Stimulated activated CD8-positive, alpha-beta memory T cell treated with anti-CD3 and anti-CD28 coated beads, Interleukin-12 subunit alpha, Interleukin-12 subunit beta, amount 100 ng/mL, for 24 hours (primary cell): ENCODE measurements at regions not wholly inside any gene's neighbourhood (a gene's known extent, or its start where the extent isn't known, plus 50 kb on each side); places are given as distances from the start of the nearest gene placed in this dataset.

ENCODE experiments used
- DNase-seq: peaks from one replicate; pipeline ENCODE4 v3.0.0-alpha.2; 2020; ENCODE audit errors: extremely low read depth

DNA sequence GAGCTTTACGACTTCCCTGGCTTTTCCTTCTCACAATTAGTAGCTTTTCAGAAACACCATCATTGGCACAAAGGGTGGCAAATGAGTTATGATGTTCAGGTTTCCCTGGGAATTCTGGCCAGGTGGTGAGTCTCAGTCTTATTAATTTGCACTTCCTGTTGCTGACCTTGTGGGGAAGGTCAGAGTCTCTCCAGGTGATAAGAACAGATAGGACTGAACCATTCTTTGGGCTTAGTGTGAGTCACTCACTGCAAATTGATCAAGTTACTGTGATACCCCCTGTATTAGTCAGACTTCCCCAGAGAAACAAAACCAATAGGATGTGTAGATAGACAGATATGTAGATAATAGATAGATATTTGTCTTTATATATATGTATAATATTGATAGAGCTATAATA lies 53.8 kb upstream of the RANBP3L start:
- no peak for DNase-seq

DNA sequence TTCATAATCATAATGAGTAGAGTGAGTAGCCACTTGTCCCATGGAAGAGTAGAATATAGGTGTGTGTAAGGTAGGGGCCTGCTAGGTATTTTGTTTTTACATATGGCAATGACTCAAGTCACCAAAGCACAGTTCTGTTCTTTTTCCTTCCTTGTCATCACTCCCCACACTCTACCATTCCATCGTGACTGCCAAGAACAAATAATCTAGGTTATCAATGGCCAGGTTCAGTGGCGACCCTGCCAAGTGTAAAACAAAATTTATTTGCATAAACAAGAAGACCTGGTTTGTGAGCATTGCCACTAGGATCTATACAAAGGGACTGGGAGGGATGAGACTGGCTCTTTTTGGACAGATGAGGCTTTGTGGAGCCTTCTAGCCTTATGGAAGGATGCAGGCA lies 55.2 kb upstream of the RANBP3L start:
- no peak for DNase-seq

DNA sequence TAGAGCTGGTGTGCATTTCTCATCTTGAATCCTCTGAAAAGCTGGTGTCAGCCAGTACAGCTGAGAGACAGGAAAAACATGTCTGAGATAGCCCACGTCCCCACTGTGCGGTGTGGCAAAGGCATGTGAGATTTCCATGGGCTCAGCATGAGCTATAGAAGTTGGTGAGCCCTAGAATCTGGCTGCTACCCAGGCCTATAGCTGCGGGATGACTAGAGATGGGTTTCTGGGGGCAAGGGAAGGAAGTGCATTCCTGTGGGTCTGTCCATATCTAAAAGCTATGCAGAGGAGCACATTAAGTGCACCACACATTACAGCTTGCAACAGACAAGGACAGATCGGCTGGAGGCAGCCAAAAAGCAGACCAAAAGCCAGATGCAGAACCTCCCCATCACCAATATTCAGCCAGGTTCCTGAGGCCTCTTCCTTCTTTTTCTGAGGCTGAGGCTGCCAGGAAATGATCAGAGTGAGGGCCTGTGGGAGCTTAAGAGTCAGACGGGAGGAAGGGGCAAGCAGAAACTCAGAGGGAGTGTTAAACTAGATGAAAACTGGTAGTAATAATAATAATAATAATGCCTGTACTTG lies 55.8 kb upstream of the RANBP3L start:
- no peak for DNase-seq

DNA sequence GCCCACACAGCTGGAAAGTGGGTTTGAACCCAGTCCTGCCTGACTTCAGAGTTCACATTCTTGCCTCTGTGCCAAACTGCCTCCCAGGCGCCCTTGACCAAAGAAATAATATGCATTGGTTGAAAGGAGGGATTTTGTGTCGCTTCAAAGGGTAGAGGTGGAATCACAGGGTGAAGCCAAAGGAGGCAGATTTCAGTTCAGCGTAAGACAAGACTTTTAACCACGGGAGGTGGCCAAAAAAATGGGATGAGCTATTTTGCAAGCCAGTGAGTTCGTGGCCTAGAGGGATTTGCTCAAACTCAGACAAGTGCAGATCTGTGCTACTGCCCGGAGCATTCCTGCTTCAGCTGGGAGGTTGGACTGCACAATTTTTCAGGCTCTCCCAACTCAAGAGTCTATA lies 57.6 kb upstream of the RANBP3L start:
- DNase-seq, result no peak

DNA sequence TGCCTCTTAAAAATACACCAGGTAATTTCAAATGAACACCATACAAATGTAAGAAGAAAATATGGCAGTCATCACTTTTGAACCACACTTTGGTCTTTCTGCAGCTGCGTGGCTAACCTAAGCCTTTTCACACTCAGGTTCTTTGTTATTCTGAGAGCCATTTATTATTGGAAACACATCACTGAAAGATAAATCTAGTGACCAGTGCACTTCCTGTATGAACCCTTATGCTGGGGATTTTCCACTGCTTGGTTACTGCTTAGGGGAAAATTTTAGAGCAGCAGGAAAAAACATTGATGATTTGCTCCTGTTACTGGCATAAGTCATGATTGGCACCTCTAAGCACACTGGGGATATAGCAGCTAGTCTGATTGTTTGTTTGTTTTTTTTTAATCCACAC lies 58.6 kb upstream of the RANBP3L start:
- no peak for DNase-seq

DNA sequence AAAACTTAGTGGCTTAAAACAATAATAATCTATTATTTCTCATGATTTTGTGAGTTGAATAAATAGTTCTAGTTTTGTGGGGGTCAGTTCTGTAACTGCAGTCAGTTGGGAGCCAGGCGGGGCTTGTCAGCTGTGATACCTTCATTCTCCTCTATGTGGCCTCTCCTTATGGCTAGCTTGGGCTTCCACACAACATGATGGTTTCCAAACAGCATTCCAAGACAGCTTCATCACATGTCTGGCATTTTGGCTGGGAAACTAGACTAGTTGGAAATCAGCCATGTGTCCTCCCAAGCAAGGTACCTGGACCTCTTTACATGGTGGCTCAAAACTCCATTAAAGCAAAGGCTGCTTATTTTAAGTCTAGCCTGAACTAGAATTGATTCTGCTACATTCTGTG lies 61.4 kb upstream of the RANBP3L start:
- no peak for DNase-seq

DNA sequence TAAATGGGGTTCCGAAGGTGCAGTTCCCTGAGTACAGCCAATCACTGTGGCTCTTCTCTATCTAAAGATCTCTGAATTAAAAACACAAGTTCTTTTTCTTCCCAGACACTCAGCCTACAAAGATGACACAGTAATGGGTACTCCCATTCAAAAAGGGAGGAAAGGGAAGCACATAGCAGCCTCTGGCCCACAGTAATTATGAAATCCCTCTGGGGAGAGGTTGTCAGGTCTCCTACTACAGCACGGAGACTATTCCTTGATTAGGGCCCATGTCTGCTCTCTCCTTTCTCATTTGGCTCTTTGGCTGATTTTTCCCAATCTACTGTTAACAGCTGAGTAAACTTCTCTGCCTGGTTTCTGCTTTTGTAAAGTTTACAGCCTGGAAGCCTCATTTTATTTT lies 62.0 kb upstream of the RANBP3L start:
- no peak for DNase-seq

DNA sequence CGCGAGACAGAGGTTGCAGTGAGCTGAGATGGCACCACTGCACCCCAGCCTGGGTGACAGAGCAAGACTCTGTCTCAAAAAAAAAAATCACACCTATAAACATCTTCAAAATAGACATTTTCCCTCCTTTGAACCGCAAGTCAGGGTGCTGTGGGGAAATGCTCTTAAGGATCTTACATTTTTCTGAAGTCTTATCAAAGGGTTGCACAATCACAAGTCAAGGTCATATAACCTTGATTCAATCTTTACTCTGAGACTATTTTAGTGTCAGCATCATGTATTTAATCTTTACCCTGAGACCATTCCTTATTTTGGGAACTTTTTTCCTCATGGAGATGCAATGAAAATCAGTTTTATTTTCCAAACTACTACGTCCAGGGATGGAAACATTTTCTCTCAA lies 62.8 kb upstream of the RANBP3L start:
- no peak for DNase-seq

DNA sequence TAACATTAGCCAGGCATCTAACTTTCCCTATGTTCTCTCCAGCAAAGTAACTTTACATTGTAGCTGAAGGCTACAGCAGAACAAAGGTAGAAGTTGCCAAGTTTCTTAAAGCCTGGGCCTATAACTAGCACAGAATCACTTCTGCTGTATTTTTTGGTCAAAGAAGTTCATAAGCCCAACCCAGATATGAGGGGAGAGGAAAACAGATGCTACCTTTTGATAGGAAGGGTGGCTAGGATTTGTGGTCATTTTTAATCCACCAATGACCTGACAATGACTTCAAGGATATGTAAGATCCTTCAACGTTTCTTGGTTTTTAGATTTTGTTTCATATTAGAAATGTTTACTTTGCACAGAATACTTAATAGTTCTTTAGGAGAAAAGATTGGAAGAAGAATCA lies 64.2 kb upstream of the RANBP3L start:
- no peak for DNase-seq

DNA sequence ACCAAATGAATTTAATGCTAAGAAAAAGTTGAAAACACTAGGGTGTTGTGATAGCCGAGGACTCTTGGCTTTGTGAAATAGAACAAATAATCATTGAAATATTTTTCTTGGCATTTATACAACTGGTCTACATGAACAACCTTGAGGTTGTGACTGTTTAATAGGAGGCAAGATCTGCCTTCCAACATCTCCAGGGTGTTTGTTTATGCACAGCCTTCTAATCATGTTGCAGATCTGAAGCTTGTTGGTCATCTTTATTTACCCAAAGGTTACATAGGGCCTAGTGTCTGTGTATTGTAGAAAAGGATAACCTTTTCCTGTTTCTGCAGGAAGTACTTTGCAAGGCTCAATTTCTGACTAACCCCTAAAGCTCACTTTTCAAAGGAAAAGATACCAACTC lies 65.2 kb upstream of the RANBP3L start:
- DNase-seq, result no peak

DNA sequence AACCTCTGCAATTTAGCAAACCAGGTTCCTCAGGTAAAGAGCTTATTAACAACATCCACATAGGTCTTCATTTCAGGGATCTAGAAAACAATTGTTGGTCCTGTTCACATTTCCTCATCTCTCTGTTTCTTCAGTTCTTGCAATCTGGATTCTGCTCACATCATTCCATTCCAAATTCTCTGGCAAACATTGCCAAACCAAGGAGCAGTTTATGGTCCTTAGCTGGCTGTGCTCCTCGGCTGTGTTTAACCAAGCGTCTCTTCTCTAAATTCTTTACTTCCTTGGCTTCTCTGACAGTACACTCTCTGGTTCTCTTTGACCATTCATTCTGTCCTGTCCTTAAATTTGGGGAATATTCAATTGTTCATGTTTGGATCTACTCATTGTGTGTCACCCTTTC lies 65.8 kb upstream of the RANBP3L start:
- DNase-seq, result no peak

DNA sequence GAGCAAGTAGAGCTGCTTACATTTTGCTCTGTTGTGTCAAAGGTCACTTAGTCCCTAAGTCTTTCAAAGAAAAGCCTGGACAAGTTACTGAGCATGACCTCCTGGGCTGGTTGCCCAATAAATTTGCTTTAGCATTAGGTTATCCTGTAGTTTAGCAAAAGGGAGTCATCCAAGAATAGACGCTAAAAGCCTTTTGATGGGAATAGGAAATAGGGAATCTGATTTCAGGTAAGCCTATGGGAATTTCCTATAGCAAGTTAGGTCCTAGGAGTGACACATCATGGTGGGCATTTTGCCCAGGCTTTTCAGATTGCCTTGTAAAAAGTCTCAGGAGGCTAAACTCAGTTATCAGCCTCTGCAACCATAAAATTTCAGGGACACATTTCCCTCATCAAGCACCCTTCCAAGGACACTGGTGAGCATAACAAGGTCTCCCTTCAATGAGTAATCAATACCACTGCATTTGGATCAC lies 67.6 kb upstream of the RANBP3L start:
- DNase-seq, result no peak

DNA sequence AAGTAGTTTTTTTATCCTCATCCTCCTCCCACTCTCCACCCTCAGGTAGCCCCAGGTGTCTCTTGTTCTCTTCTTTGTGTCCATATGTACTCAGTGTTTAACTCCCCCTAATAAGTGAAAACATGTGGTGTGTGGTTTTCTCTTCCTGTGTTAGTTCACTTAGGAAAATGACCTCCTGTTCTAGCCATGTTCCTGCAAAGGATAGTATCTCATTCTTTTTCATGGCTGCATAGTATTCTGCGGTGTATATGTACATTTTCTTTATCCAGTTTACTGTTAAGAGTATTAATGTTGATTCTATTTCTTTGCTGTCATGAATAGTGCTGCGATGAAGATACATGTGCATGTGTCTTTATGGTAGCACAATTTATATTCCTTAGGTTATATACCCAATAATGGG lies 68.4 kb upstream of the RANBP3L start:
- DNase-seq, result no peak

DNA sequence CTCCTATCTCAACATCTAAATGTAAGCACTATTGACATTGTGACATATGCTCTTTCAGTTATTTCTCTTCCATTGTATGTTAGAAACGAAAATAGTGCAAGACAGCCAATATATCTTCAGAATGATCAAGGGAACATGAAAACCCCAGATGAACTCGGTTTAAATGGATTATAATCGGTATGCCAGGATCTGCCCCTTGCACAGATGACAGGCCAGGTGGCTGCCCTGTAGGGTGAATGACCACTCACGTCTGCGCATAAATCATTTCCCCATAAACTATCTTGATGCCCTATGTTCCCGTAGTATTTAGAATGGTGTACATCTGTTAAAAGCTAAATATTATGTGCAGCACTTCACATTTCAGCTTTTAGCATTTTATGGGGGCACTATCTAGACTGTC lies 69.7 kb upstream of the RANBP3L start:
- DNase-seq, result no peak

DNA sequence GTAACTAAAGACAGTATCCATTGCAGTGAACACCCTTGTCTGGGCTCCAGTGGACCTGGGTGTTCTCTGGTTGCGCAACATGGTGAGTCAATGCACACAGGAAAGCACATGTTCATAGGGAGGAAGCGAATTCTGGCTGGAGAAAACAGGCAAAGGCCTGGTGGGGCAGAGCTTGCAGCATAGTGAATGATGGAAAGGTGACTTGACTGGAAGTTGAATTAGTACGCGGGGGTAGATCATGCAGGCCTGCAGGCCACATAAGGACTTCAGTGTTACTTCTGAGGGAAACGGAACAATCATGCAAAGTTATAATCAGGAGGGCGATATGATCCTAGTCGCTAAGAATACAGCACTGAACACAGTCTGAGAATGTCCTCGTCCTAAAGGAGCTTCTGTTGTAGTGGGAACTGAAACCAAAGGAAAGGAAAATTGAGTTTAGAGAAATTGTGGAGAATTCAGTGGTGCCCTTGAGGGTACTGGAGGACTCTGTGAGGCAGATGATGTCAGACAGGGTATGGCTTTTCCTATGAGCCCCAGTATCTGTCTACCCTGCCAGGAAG lies 71.9 kb upstream of the RANBP3L start:
- no peak for DNase-seq

DNA sequence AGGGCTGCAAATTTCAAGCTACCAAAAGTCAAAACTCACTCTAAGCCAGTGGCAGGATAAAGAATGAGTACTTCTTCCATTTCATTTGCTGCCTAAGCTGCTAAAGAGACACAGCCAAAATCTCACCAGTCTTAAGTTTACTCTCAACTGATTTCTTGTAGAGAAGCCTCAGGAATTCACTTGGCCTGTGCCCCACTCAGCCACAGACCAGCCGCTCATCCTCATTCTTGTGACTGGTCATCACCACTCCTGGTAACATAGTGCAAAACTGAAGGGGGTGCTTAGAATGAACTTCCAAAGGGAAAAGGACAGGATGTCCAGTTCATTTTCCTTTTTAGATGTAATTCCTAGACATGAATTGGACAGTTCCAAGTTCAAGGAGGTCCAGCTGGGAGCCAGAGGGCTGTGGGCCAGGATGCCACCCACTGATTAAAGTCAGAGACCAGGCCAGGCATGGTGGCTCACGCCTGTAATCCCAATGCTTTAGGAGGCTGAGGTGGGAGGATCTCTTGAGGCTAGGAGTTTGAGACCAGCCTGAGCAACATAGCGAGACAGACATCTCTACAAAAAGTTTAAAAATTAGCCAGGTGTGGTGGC lies 72.7 kb upstream of the RANBP3L start:
- DNase-seq, result no peak

DNA sequence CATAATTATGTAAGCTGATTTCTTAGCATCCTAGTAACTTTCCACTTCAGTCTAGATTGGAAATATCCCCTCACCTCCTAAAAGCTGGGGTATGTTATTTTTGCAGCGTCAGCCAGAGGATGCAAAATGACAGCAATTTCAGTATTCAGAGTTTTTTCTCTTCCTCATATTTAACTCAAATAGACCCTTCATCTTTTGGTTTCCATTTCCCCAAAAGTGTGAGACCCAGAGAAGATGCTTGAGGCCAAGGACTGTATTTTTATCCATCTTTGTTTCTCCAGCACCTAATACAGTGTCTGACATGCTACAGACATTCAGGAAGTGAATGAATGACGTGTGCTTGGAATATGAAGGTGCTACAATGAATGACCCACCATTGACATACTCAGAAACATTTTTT lies 75.5 kb upstream of the RANBP3L start:
- DNase-seq, result no peak

DNA sequence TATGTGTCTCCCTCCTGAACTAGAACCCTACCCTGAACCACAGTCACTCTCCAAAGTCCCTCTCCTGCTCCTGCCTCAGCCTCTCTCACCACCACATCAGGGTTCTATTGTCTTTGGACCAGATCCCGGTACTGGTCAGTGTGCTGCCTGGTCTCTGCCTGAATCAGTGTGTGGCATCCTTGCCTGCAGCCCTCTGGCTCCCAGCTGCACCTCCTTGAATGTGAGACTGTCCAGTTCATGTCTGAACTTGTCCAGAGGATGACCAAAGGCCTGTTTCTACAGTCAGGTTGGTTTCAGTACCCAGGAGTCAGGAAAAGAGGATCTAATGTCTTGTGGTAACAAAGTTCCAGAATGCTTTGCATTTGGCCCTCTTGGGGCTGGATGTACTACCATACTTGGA lies 76.8 kb upstream of the RANBP3L start:
- no peak for DNase-seq

DNA sequence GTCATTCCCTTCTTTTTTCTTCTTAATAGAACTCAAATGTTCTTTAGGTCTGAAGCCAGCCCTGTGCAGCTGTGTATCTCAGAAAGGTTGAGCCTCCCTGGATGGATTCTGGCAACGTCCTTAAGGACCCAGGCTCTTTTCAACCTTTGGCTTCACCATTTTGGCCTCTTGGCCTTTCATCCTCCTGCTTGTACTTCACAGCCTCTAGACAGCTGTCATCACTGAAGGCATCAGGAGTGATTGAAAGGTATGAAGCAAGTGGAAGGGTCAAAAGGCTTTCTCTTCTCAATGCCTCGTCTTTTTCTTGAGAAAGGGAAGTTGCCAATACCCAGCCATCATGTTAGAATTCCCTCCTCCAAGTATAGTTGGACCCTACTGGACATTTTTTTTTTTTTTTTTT lies 81.2 kb upstream of the RANBP3L start:
- DNase-seq, result no peak

DNA sequence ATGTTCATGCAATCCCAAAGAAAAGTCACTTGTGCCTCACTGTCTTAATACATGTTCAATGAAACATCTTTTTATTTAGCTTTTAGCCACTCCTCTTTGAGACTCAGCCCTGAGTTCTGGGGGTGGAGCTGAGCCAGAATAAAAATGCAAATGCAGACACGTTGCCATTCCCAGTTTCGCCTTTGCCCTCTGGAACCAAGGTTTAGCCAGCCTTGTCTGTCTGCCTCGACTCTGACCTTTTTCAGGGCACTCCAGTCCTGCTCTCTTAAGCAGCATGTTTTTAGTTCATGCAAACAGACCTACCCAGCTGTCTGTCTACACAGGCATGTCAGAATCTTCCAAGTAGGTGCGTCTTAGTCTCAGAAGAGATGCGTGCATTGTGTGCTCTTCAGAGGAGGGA lies 82.2 kb upstream of the RANBP3L start:
- no peak for DNase-seq

DNA sequence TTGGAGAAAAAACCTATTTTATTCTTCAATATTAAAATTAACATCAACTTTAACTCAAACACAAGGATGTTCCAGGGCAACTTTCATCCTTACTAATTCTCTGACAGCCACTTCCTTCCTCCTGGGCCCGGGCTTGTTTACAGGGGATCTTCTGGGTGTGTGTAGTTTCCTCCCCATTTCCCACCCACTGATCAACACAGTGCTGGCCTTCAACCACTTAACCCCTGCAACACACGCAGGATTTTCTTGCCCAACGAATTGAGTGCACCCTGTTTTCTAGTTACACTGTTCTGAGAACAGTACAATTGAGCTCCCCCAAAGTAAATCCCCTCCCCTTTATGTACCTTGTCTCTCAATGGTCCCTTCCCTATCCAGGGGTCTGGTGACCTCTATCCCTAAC lies 83.1 kb upstream of the RANBP3L start:
- DNase-seq, result no peak

DNA sequence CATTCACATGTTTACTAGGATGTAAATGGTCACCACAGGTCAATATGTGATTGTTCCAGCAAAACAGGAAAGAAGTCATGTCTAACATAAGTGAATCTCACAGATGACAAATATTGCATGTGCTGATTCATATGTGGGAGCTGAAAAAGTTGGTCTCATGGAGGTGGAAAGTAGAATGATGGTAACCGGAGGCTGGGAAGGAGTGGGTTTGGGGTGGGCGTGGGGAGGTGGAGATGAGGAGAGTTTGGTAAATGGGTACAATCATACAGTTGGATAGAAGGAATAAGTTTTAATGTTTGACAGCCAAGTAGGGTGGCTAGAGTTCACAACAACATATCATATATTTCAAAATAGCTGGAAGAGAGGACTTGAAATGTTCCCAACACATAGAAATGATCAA lies 83.8 kb upstream of the RANBP3L start:
- DNase-seq, result no peak

DNA sequence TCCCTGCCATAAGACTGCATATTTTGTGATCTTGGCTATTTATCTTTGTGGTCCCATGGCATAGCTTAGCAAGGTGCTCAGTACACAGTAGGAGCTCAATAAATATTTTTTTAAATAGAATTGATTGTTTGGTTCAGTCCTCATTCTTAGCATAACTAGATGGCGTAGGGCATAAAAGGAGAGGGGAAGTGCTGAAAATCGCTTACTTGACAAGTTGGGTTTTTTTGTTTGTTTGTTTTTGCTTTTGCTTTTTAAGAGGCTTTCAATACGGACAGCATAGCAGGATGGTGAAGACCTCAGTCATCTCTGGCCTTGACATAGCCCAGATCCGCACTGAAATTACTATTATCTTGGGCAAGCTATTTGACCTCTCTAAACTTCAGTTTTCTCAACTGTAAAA lies 86.6 kb upstream of the RANBP3L start:
- DNase-seq, result no peak

DNA sequence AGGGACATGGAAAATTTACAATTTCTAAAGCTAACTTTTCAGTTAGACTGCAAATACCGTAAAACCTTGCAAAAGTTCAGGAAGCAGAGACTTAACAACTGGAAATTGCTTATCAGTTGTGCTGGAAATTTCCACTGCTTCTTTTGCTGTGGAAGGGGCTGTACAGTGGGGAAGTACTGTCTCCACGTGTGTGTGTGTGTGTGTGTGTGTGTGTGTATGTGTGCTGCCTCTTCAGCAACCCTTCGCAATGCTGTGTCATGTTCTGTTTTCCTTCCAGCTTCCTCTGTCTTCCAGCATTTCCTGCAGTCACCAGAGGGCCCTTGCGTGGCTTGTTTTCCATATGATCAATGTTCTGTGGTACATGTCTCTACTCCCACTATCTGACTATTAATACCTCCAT lies 87.5 kb upstream of the RANBP3L start:
- no peak for DNase-seq
